ENCODE measurements at regions not wholly inside any gene's neighbourhood (a gene's known extent, or its start where the extent isn't known, plus 50 kb on each side); places are given as distances from the start of the nearest gene placed in this dataset.

- ChIA-PET CTCF (no interaction called here), POLR2A (no interaction called here), SMC1A (ENCODE audit: uncharacterized antibody, unreplicated experiment) (no interaction called here), RAD21 (ENCODE audit: unreplicated experiment) (no interaction called here)
- Histone ChIP-seq H3K9ac (ENCODE audit: control insufficient read depth, insufficient read depth, low read length) (no peak overlapping the region), H4K20me1 (ENCODE audit: control insufficient read depth, insufficient read depth) (no peaks in the 10 kb centered on the region), H3K27ac (ENCODE audit: control insufficient read depth, insufficient read depth) (no peak overlapping the region), H3K4me2 (ENCODE audit: control insufficient read depth, insufficient read depth) (no peak overlapping the region), H3K4me1 (ENCODE audit: control insufficient read depth, insufficient read depth, low read length) (no peaks in the 10 kb centered on the region), H2AFZ (ENCODE audit: control insufficient read depth, low read depth, low read length) (no peak overlapping the region), H3K79me2 (ENCODE audit: control insufficient read depth, insufficient read depth, low read length) (no peaks in the 10 kb centered on the region), H3K27me3 (replicated peaks in 1 of 2; ENCODE audit: control insufficient read depth in 2 of 2, insufficient read depth in 2 of 2, low read length in 1 of 2) (no peaks in the 10 kb centered on the region), H3K36me3 (ENCODE audit: control insufficient read depth in 2 of 2, insufficient read depth in 2 of 2, low read length in 1 of 2) (no peaks in the 10 kb centered on the region), H3K4me3 (no peak overlapping the region), H3K9me3 (replicated peaks; ENCODE audit: control insufficient read depth, insufficient read depth, low read length) (no peaks in the 10 kb centered on the region)
- in situ Hi-C loops (cut with MboI), result no loop called here
- 0% methylated on average over 1 of the region's 1 CpG for WGBS (ENCODE audit: insufficient coverage, insufficient replicate concordance, low lambda C conversion rate, missing lambda C conversion rate)
- DNase-seq (ENCODE audit: low read depth, low spot score) (no peak), ATAC-seq (no peak), FAIRE-seq (no peak)
- TF ChIP-seq WRNIP1 (IDR thresholded peaks at IDR 0.05; ENCODE audit: borderline replicate concordance, low read depth, low read length), result no peak
- TF ChIP-seq STAT1 (conservative IDR thresholded peaks at IDR 0.05), result no peak
- TF ChIP-seq MAX (IDR thresholded peaks at IDR 0.05; ENCODE audit: low read depth, low read length), result no peak
- TF ChIP-seq CHD4 (IDR thresholded peaks at IDR 0.05), result no peak
- no peak for TF ChIP-seq BCLAF1 (IDR thresholded peaks at IDR 0.05)
- no peak for TF ChIP-seq E2F4 (IDR thresholded peaks at IDR 0.05; ENCODE audit: low read depth, low read length)
- no peak for TF ChIP-seq SKIL (IDR thresholded peaks at IDR 0.05; ENCODE audit: low read depth, poor library complexity, severe bottlenecking)
- no peak for TF ChIP-seq ATF7 (IDR thresholded peaks at IDR 0.05; ENCODE audit: low read depth)
- TF ChIP-seq KLF5 (IDR thresholded peaks at IDR 0.05; ENCODE audit: partially characterized antibody), result no peak
- TF ChIP-seq ZBTB4 (CRISPR knock-in tag; IDR thresholded peaks at IDR 0.05), result no peak
- no peak for TF ChIP-seq CBX3 (IDR thresholded peaks at IDR 0.05; ENCODE audit: borderline replicate concordance, low read depth)
- BruUV-seq (replicated peaks), result no TSS peak
- intact Hi-C loops (cut with micrococcal nuclease; ENCODE audit: unreplicated experiment), result no loop called here
Observed at GRCh38 chr6:92538275-92538674, 881.1 kb downstream of the EPHA7 start.

Data from GM12878 (cell line).